ENCODE measurements at regions not wholly inside any gene's neighbourhood (a gene's known extent, or its start where the extent isn't known, plus 50 kb on each side); places are given as distances from the start of the nearest gene placed in this dataset.

DNA sequence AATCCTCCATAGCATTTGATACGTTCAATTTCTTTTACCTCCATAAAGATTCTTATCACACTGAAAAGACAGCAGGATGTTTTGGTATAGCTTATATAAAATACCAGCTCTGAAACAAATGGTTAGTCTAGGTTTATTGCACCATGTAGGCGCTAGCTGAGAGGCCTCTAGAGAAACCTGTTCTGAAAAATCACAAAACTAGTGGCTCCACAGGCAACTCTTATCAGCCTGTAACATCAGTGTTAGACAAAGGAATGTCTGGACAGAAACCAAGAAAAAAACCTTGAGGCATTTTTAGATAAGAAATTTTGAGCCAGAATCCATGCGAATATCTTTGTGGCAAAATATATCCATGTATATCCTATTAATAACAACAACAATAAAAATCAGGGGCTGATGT is 440.4 kb upstream of the MAP2 start:
- TF ChIP-seq, protein P1, sequence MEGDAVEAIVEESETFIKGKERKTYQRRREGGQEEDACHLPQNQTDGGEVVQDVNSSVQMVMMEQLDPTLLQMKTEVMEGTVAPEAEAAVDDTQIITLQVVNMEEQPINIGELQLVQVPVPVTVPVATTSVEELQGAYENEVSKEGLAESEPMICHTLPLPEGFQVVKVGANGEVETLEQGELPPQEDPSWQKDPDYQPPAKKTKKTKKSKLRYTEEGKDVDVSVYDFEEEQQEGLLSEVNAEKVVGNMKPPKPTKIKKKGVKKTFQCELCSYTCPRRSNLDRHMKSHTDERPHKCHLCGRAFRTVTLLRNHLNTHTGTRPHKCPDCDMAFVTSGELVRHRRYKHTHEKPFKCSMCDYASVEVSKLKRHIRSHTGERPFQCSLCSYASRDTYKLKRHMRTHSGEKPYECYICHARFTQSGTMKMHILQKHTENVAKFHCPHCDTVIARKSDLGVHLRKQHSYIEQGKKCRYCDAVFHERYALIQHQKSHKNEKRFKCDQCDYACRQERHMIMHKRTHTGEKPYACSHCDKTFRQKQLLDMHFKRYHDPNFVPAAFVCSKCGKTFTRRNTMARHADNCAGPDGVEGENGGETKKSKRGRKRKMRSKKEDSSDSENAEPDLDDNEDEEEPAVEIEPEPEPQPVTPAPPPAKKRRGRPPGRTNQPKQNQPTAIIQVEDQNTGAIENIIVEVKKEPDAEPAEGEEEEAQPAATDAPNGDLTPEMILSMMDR (IDR thresholded peaks at IDR 0.05; ENCODE audit: low read depth, low read length, missing control alignments): no peak
- no peak overlapping the region for H3K4me3 ChIP-seq (replicated peaks; ENCODE audit: low read depth, low read length)
- no peak for DNase-seq (ENCODE audit: extremely low read depth, low read depth)

DNA sequence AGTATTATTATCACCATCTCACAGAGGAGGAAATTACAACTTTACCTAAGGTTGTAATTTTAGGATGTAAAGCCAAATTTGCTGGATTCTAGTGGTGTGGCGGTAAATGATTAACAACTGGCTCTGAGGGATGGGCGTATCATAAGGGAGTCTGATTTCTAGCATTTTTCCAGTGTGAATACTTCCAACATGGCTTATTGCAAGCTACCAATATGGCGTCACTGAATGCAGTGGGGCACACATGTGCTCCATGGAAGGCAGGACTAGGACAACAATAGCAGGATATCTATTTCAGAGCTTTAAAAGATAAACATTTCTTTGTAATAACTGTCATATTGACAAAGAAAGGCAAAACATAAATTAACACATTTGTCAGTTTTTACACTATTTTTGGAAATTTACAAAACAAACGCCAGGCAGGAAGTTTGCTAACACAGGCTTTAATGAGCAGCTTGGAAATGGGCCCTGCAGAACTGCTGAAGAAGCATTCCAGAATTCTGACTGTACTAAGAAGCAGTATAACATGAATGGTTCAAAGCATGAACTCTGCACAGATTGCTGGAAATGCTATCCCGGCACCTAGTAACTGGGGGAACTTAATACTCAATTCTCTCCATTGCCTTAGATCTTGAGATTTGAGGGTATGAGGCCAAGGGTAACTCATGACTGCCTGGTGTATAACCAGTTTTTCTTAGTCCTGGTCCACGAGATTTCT is 439.3 kb upstream of the MAP2 start:
- DNase-seq (ENCODE audit: extremely low read depth, low read depth): no peak
- H3K4me3 ChIP-seq (replicated peaks; ENCODE audit: low read depth, low read length): no peak overlapping the region
- TF ChIP-seq, protein P1 (IDR thresholded peaks at IDR 0.05; ENCODE audit: low read depth, low read length, missing control alignments): no peak

DNA sequence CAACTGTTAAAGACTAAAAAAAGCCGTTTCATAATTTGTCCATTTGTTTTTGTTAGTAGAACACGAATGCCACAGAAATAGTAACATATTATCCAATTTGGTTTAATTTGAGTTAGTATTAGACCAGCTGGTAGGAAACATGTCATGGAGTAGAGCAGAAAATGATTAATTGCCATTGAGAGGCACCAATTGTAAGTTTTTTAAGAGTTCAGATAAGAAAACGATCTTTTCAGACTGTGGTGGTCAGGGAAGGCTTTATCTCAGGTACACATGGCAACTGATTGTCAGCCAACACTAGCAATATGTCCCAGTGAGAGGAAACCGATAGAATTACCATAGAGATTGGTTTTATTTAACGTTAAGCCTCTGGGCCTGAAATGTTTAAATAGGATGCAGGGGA is 438.2 kb upstream of the MAP2 start:
- TF ChIP-seq, protein P1 (IDR thresholded peaks at IDR 0.05; ENCODE audit: low read depth, low read length, missing control alignments): no peak
- no peak for DNase-seq (ENCODE audit: extremely low read depth, low read depth)
- no peak overlapping the region for H3K4me3 ChIP-seq (replicated peaks; ENCODE audit: low read depth, low read length)

DNA sequence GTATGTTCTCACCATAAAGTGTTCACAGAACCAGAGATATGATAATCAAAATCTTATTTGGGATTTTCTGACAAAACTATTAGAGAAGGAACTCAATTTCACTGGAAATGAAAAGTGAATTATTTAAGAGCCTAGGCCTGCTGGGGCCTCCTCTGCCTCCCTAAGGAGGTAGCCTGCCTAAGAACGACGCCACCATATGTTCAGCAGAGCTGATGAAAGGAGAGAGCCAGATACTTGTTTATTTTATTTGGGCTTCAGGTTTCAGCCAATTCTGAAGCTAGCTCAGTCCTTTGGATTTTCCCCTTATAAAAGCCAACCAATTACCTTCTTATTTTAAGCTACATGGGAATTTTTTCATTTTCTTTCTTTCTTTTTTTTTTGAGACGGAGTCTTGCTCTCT is 433.1 kb upstream of the MAP2 start:
- no peak overlapping the region for H3K4me3 ChIP-seq (replicated peaks; ENCODE audit: low read depth, low read length)
- no peak for DNase-seq (ENCODE audit: extremely low read depth, low read depth)
- TF ChIP-seq, protein P1 (IDR thresholded peaks at IDR 0.05; ENCODE audit: low read depth, low read length, missing control alignments): no peak

- TF ChIP-seq, protein P1 (IDR thresholded peaks at IDR 0.05; ENCODE audit: low read depth, low read length, missing control alignments): no peak
- DNase-seq (ENCODE audit: extremely low read depth, low read depth): no peak
- H3K4me3 ChIP-seq (replicated peaks; ENCODE audit: low read depth, low read length): no peak overlapping the region
Measured at GRCh38 chr2:208999911-209000310, 423.9 kb upstream of the MAP2 start.

DNA sequence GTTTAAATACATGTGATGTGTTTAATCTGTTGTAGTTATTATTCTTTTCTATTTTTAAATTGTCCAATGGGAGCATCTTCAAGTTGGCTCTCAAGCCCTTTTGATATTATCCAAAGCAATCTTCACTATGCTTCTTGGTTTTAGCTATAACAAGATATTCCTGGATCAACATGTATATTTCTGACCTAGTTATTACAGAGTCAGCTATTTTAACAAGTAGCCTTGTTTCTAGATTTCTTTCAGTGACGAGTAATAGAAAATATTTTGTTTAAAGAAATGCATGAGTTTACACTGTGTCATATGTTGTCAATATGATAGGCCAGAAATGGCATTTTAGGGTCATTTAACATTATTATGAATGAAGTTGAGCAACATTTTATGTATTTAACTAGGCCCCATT is 421.8 kb upstream of the MAP2 start:
- TF ChIP-seq, protein P1 (IDR thresholded peaks at IDR 0.05; ENCODE audit: low read depth, low read length, missing control alignments): no peak
- DNase-seq (ENCODE audit: extremely low read depth, low read depth): no peak

DNA sequence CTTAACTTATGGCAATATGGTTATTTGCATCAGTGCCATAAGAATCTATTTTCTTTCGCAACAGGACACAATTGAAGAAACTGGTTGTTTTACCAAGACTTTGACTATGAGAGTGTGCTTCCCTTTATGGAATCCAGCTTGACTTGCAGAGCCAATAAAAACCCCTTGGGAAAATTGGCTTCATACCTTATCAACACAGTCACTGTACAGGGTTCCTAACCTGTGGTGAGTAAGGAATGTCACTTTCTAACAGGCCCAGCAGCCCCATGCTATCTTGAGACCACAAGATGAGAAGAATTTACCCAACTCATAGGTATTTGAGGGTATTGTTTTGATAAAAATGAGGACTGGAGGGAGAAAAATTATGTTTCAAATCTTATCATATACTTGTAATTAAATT is 418.5 kb upstream of the MAP2 start:
- TF ChIP-seq, protein P1 (IDR thresholded peaks at IDR 0.05; ENCODE audit: low read depth, low read length, missing control alignments): no peak
- DNase-seq (ENCODE audit: extremely low read depth, low read depth): no peak
- no peak overlapping the region for H3K4me3 ChIP-seq (replicated peaks; ENCODE audit: low read depth, low read length)

More for the DNA sequence above, 421.8 kb upstream of the MAP2 start:
- H3K4me3 ChIP-seq (replicated peaks; ENCODE audit: low read depth, low read length): no peak overlapping the region
